Keratinocyte (primary cell): ENCODE measurements at regions not wholly inside any gene's neighbourhood (a gene's known extent, or its start where the extent isn't known, plus 50 kb on each side); places are given as distances from the start of the nearest gene placed in this dataset.

ENCODE experiments used
- DNase-seq: peaks from one replicate; pipeline ENCODE4 v3.0.0-alpha.2; 2011; ENCODE audit warnings: low read depth, missing footprints, low spot score
- FAIRE-seq: peaks from 2 replicates; lab custom pipeline; 2011; peaks lifted over from hg19 to GRCh38; lab: Jason Lieb, UNC
- H2AFZ ChIP-seq: 2 replicates; pipeline ENCODE4 v1.6.0; 2012; ENCODE audit warnings: low read length, control low read depth, inconsistent platforms; ENCODE audit not compliant: control insufficient read depth
- H3K27ac ChIP-seq: 2 replicates; pipeline ENCODE4 v1.5.1; 2011; ENCODE audit warnings: low read length; ENCODE audit not compliant: control insufficient read depth, insufficient read depth
- H3K27me3 ChIP-seq: 3 replicates; pipeline ENCODE4 v1.6.0; 2011; ENCODE audit warnings: low read length; ENCODE audit not compliant: control insufficient read depth, insufficient read depth; ENCODE audit errors: extremely low read depth
- H3K36me3 ChIP-seq, 2 experiments: 2 replicates in 1 of 2; 3 replicates in 1 of 2; pipeline ENCODE4 v1.5.1; 2011; ENCODE audit warnings: low read length in 2 of 2, mild to moderate bottlenecking in 1 of 2; ENCODE audit not compliant: control insufficient read depth in 2 of 2, insufficient read depth in 2 of 2; ENCODE audit errors: extremely low read depth in 1 of 2
- H3K4me1 ChIP-seq: 3 replicates; pipeline ENCODE4 v1.5.1; 2011; ENCODE audit warnings: low read length; ENCODE audit not compliant: control insufficient read depth, insufficient read depth; ENCODE audit errors: extremely low read depth
- H3K4me2 ChIP-seq: 3 replicates; pipeline ENCODE4 v1.6.0; 2011; ENCODE audit warnings: low read depth, low read length; ENCODE audit not compliant: control insufficient read depth, insufficient read depth; ENCODE audit errors: extremely low read depth
- H3K4me3 ChIP-seq, 3 experiments: fragments of 200-600 bp in 1 of 3; sonication (generic) in 1 of 3; 2 replicates in 2 of 3; 3 replicates in 1 of 3; pipeline ENCODE4 v1.5.1; 2011 to 2016; ENCODE audit warnings: low read length in 3 of 3, mild to moderate bottlenecking in 3 of 3, control low read depth in 2 of 3, inconsistent platforms in 1 of 3, low read depth in 1 of 3, mixed read lengths in 1 of 3, mixed run types in 1 of 3, moderate library complexity in 1 of 3; ENCODE audit not compliant: control insufficient read depth in 2 of 3, insufficient read depth in 2 of 3; ENCODE audit errors: extremely low read depth in 1 of 3
- H3K79me2 ChIP-seq: 2 replicates; pipeline ENCODE4 v1.6.0; 2012; ENCODE audit warnings: low read length; ENCODE audit not compliant: control insufficient read depth, insufficient read depth
- H3K9ac ChIP-seq: 3 replicates; pipeline ENCODE4 v1.6.0; 2011; ENCODE audit warnings: low read length; ENCODE audit not compliant: control insufficient read depth, insufficient read depth; ENCODE audit errors: extremely low read depth
- H3K9me1 ChIP-seq: 3 replicates; pipeline ENCODE4 v1.6.0; 2011; ENCODE audit warnings: low read length; ENCODE audit not compliant: control insufficient read depth, insufficient read depth; ENCODE audit errors: extremely low read depth
- H3K9me3 ChIP-seq: 2 replicates; pipeline ENCODE4 v1.5.1; 2012; ENCODE audit warnings: low read depth, low read length; ENCODE audit not compliant: control insufficient read depth
- H4K20me1 ChIP-seq: 3 replicates; pipeline ENCODE4 v1.6.0; 2011; ENCODE audit warnings: low read length; ENCODE audit not compliant: control insufficient read depth, insufficient read depth; ENCODE audit errors: extremely low read depth
- CTCF ChIP-seq, 3 experiments: IDR thresholded peaks in 1 of 3; conservative IDR thresholded peaks in 1 of 3; optimal IDR thresholded peaks in 1 of 3; 2 replicates in 2 of 3; 3 replicates in 1 of 3; pipeline versions ENCODE3 to v1.5.1; 2011; ENCODE audit warnings: low read length in 3 of 3, mild to moderate bottlenecking in 3 of 3, moderate library complexity in 2 of 3, control low read depth in 1 of 3, inconsistent platforms in 1 of 3; ENCODE audit not compliant: insufficient read depth in 2 of 3; ENCODE audit errors: extremely low read depth in 1 of 3
- EZH2 ChIP-seq: IDR thresholded peaks from one replicate; pipeline ENCODE4 v1.6.1; 2012; ENCODE audit warnings: inconsistent platforms, mild to moderate bottlenecking, low read length, moderate library complexity
- dilution Hi-C: fragments of 300-500 bp; cut with MboI; formaldehyde crosslinking; loops from one replicate; pipeline ENCODE4 v1.7.0; 2020; ENCODE audit warnings: low sequenced_read_pairs; ENCODE audit not compliant: extremely low pct_ligation_motif_present

GRCh38 chr3:72393455-72393854 lies 454.8 kb downstream of the SHQ1 start:
- Histone ChIP-seq H3K79me2 (peaks cover 80% of the 10 kb centered on the region), H3K4me2 (no peak overlapping the region), H2AFZ (no peak overlapping the region), H3K9me3 (no peaks in the 10 kb centered on the region), H4K20me1 (peaks cover 14% of the 10 kb centered on the region), H3K27ac (no peak overlapping the region), H3K4me3 (no peak overlapping the region), H3K9ac (no peak overlapping the region), H3K4me1 (no peaks in the 10 kb centered on the region), H3K27me3 (no peaks in the 10 kb centered on the region), H3K36me3 (no peaks in the 10 kb centered on the region), H3K9me1 (peaks cover 2% of the 10 kb centered on the region)
- TF ChIP-seq EZH2 (no peak), CTCF (optimal IDR thresholded peaks at IDR 0.05 in 1 of 3, IDR thresholded peaks at IDR 0.05 in 1 of 3, conservative IDR thresholded peaks at IDR 0.05 in 1 of 3; ENCODE audit: extremely low read depth in 1 of 3, insufficient read depth in 2 of 3, low read length in 3 of 3) (no peak)
- dilution Hi-C loops, result no loop called here
- FAIRE-seq (peak; percentile 52), DNase-seq (no peak)

DNA sequence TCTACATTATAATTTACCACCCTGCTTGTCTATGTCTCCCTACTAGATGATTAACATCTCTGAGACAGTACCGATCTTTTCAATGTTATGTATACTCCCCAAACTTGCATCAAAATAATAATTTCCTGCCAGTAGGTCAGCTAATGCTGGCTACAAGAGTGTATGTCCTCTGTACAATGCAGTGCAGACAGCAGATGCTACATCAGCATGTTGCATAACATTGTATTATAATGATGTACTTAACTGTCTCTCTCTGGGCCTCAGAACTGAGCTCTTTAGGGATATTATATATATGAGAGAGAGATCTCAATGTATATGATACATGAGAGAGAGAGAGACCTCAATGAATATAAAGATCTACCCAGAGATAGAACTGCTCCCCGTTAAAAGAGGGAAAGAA lies 456.6 kb downstream of the SHQ1 start:
- FAIRE-seq, result no peak
- H4K20me1 ChIP-seq, result peaks cover 15% of the 10 kb centered on the region

More for the DNA sequence above, 456.6 kb downstream of the SHQ1 start:
- peaks cover 2% of the 10 kb centered on the region for H3K9me1 ChIP-seq
- no peak for DNase-seq
- dilution Hi-C loops, result no loop called here
- no peak overlapping the region for H2AFZ ChIP-seq
- H3K36me3 ChIP-seq, result no peaks in the 10 kb centered on the region
- no peak overlapping the region for H3K9ac ChIP-seq
- H3K79me2 ChIP-seq, result peaks cover 79% of the 10 kb centered on the region
- no peaks in the 10 kb centered on the region for H3K27me3 ChIP-seq
- H3K27ac ChIP-seq, result no peak overlapping the region
- H3K9me3 ChIP-seq, result no peaks in the 10 kb centered on the region
- no peak overlapping the region for H3K4me2 ChIP-seq
- no peak overlapping the region for H3K4me3 ChIP-seq
- no peak for TF ChIP-seq EZH2
- no peak for TF ChIP-seq CTCF (optimal IDR thresholded peaks at IDR 0.05 in 1 of 3, IDR thresholded peaks at IDR 0.05 in 1 of 3, conservative IDR thresholded peaks at IDR 0.05 in 1 of 3; ENCODE audit: extremely low read depth in 1 of 3, insufficient read depth in 2 of 3, low read length in 3 of 3)
- H3K4me1 ChIP-seq, result no peaks in the 10 kb centered on the region
